Spleen (tissue), 11 donors: ENCODE measurements at regions not wholly inside any gene's neighbourhood (a gene's known extent, or its start where the extent isn't known, plus 50 kb on each side); places are given as distances from the start of the nearest gene placed in this dataset.
"Not testable (repeated sequence)": the region's sequence is repeated elsewhere in the genome, so short reads cannot be mapped to it uniquely, and the experiment has no call there.

Experiments
- DNase-seq: peaks from one replicate; pipeline ENCODE4 v3.0.0-alpha.2; 2020
- H3K27ac ChIP-seq, 8 donors: fragments of 200-600 bp; sonication (generic) in 7 of 8; 1 replicate in 4 of 8; 2 replicates in 4 of 8; pipeline versions ENCODE4 v1.5.0 to v1.8.0; 2016 to 2021; ENCODE audit warnings: inconsistent platforms in 4 of 8, mild to moderate bottlenecking in 4 of 8, moderate library complexity in 1 of 8
- H3K27me3 ChIP-seq, 7 donors: fragments of 200-600 bp; sonication (generic) in 6 of 7; replicated peaks in 1 of 7; 1 replicate in 4 of 7; 2 replicates in 3 of 7; pipeline versions ENCODE4 v1.5.0 to v1.8.0; 2016 to 2021; ENCODE audit warnings: inconsistent platforms in 3 of 7, mild to moderate bottlenecking in 1 of 7
- H3K36me3 ChIP-seq, 6 donors: fragments of 200-600 bp; sonication (generic) in 5 of 6; 1 replicate in 4 of 6; 2 replicates in 2 of 6; pipeline versions ENCODE4 v1.5.0 to v1.8.0; 2016 to 2021; ENCODE audit warnings: inconsistent platforms in 2 of 6
- H3K4me1 ChIP-seq, 6 donors: fragments of 200-600 bp; sonication (generic) in 5 of 6; 1 replicate in 3 of 6; 2 replicates in 3 of 6; pipeline versions ENCODE4 v1.5.0 to v1.8.0; 2016 to 2021; ENCODE audit warnings: inconsistent platforms in 3 of 6
- H3K4me3 ChIP-seq, 8 donors: fragments of 200-600 bp; sonication (generic) in 7 of 8; 1 replicate in 4 of 8; 2 replicates in 4 of 8; pipeline versions ENCODE4 v1.5.0 to v1.8.0; 2016 to 2021; ENCODE audit warnings: inconsistent platforms in 4 of 8, mild to moderate bottlenecking in 4 of 8, moderate library complexity in 2 of 8
- H3K9me3 ChIP-seq, 8 donors: fragments of 200-600 bp; sonication (generic) in 7 of 8; 1 replicate in 4 of 8; 2 replicates in 4 of 8; pipeline versions ENCODE4 v1.5.0 to v1.8.0; 2016 to 2021; ENCODE audit warnings: inconsistent platforms in 4 of 8
- CTCF ChIP-seq, 11 experiments: fragments of 200-600 bp in 7 of 11; fragments of 450-650 bp in 4 of 11; sonication (generic) in 4 of 11; IDR thresholded peaks in 8 of 11; conservative IDR thresholded peaks in 3 of 11; 1 replicate in 7 of 11; 2 replicates in 4 of 11; pipeline versions ENCODE4 v1.4.0 to v1.8.0; 2016 to 2021; ENCODE audit warnings: antibody characterized with exemption in 11 of 11, inconsistent platforms in 4 of 11, mild to moderate bottlenecking in 1 of 11
- POLR2A ChIP-seq, 3 donors: fragments of 450-650 bp; IDR thresholded peaks; one replicate each; pipeline ENCODE4 v1.5.1; 2017; ENCODE audit warnings: antibody characterized with exemption in 3 of 3, mild to moderate bottlenecking in 1 of 3
- POLR2AphosphoS5 ChIP-seq, 3 donors: sonication (generic); formaldehyde crosslinking; IDR thresholded peaks; one replicate each; pipeline ENCODE4 v1.5.1; 2017; ENCODE audit warnings: antibody characterized with exemption in 3 of 3
- WGBS, 5 donors: extraction: QIAGEN DNeasy Blood & Tissue Kit in 3 of 5; methylation state at CpG; one replicate each; pipeline versions ENCODE4 v1.1.5 to v1.1.7; 2013 to 2018; 5-methylcytosine and 5-hydroxymethylcytosine counted together
- intact Hi-C: fragments of 100-400 bp; cut with DNase I; formaldehyde crosslinking; loops from one replicate; pipeline ENCODE4 v1.15.0; 2023; ENCODE audit warnings: low total_unique reads
- donor health status: healthy with polysubstance abuse.
- donor health status: DM: no; HTN: no; CAD: no; lungs with moderate emphysema.
- donor health status: DM: no; HTN: no; CAD: no.
- donor health status: Bipolar disorder and iron deficiency.
- donor health status: healthy.
- donor health status: DM: no; HTN: no; CAD: no.
- donor health status: DM: yes; HTN: yes; CAD: no.

- WGBS, 5 donors, result 78 to 95% (median 88%) methylated on average over 2 of the region's 2 CpGs
- no peak for TF ChIP-seq POLR2AphosphoS5 (IDR thresholded peaks at IDR 0.05)
- TF ChIP-seq POLR2A (IDR thresholded peaks at IDR 0.05), result no peak
- TF ChIP-seq CTCF (IDR thresholded peaks at IDR 0.05 in 8 of 11, conservative IDR thresholded peaks at IDR 0.05 in 3 of 11), result no peak
- no peak overlapping the region for H3K27ac ChIP-seq
- H3K4me3 ChIP-seq, result no peak overlapping the region
- peak; percentile 40 for DNase-seq
- H3K4me1 ChIP-seq, result no peaks in the 10 kb centered on the region
- intact Hi-C loops, result no loop called here
- peaks cover 0 to 42% (median 37%) of the 10 kb centered on the region in 8 donors for H3K9me3 ChIP-seq
- H3K27me3 ChIP-seq, result no peaks in the 10 kb centered on the region
- no peaks in the 10 kb centered on the region for H3K36me3 ChIP-seq
These were observed 590.7 kb downstream of the MEI4 start for GRCh38 chr6:78243519-78243918.

GRCh38 chr6:78251931-78252330 is 599.1 kb downstream of the MEI4 start:
- Histone ChIP-seq H3K4me1 (no peaks in the 10 kb centered on the region), H3K27ac (no peak overlapping the region), H3K36me3 (no peaks in the 10 kb centered on the region), H3K9me3 (peaks cover 0 to 8% (median 0%) of the 10 kb centered on the region in 8 donors), H3K4me3 (no peak overlapping the region), H3K27me3 (no peaks in the 10 kb centered on the region)
- WGBS, 5 donors, result 82 to 88% (median 86%) methylated on average over 4 of the region's 4 CpGs
- intact Hi-C loops, result no loop called here
- no peak for DNase-seq
- TF ChIP-seq POLR2AphosphoS5 (IDR thresholded peaks at IDR 0.05) (no peak), POLR2A (IDR thresholded peaks at IDR 0.05) (no peak), CTCF (IDR thresholded peaks at IDR 0.05 in 8 of 11, conservative IDR thresholded peaks at IDR 0.05 in 3 of 11) (no peak)

- Histone ChIP-seq H3K9me3 (peaks cover 0 to 8% (median 0%) of the 10 kb centered on the region in 8 donors), H3K36me3 (no peaks in the 10 kb centered on the region), H3K4me1 (no peaks in the 10 kb centered on the region), H3K27ac (no peak overlapping the region), H3K4me3 (no peak overlapping the region), H3K27me3 (no peaks in the 10 kb centered on the region)
- DNase-seq, result no peak
- no peak for TF ChIP-seq POLR2AphosphoS5 (IDR thresholded peaks at IDR 0.05)
- TF ChIP-seq POLR2A (IDR thresholded peaks at IDR 0.05), result no peak
- no peak for TF ChIP-seq CTCF (IDR thresholded peaks at IDR 0.05 in 8 of 11, conservative IDR thresholded peaks at IDR 0.05 in 3 of 11)
- intact Hi-C loops, result no loop called here
- 51 to 62% (median 57%) methylated on average over 2 of the region's 2 CpGs for WGBS, 5 donors
These were observed 600.8 kb downstream of the MEI4 start for GRCh38 chr6:78253618-78254017.

GRCh38 chr6:78259935-78260334 is 607.1 kb downstream of the MEI4 start:
- intact Hi-C loops, result no loop called here
- no peaks in the 10 kb centered on the region for H3K36me3 ChIP-seq

GRCh38 chr6:78260427-78260826 is 606.9 kb upstream of the IRAK1BP1 start:
- intact Hi-C loops, H3K4me3 ChIP-seq, DNase-seq, H3K4me1 ChIP-seq, H3K36me3 ChIP-seq, H3K27me3 ChIP-seq, H3K27ac ChIP-seq: not testable (repeated sequence)
- peaks cover 0 to 30% (median 0%) of the 10 kb centered on the region in 8 donors for H3K9me3 ChIP-seq
- 42 to 61% (median 47%) methylated on average over 3 of the region's 3 CpGs for WGBS, 5 donors

More at GRCh38 chr6:78259935-78260334, 607.1 kb downstream of the MEI4 start:
- H3K4me3 ChIP-seq, result no peak overlapping the region
- no peak for TF ChIP-seq POLR2A (IDR thresholded peaks at IDR 0.05)
- no peak for TF ChIP-seq CTCF (IDR thresholded peaks at IDR 0.05 in 8 of 11, conservative IDR thresholded peaks at IDR 0.05 in 3 of 11)
- TF ChIP-seq POLR2AphosphoS5 (IDR thresholded peaks at IDR 0.05), result no peak
- no peaks in the 10 kb centered on the region for H3K4me1 ChIP-seq
- peaks cover 0 to 30% (median 0%) of the 10 kb centered on the region in 8 donors for H3K9me3 ChIP-seq
- no peaks in the 10 kb centered on the region for H3K27me3 ChIP-seq
- 79 to 100% (median 87%) methylated on average over 1 of the region's 1 CpG for WGBS, 5 donors
- DNase-seq, result no peak
- H3K27ac ChIP-seq, result no peak overlapping the region
